Natural killer cell (primary cell): ENCODE measurements at regions not wholly inside any gene's neighbourhood (a gene's known extent, or its start where the extent isn't known, plus 50 kb on each side); places are given as distances from the start of the nearest gene placed in this dataset.

ENCODE experiments used
- ATAC-seq, 3 donors: fragments of 150-1000 bp in 2 of 3; fragments of 200-7000 bp in 1 of 3; cut with Tn5 transposase; 1 replicate in 1 of 3; 2 replicates in 2 of 3; pipeline ENCODE4 v1.10.0; 2021; ENCODE audit warnings: mild to moderate bottlenecking in 2 of 3, moderate library complexity in 2 of 3
- DNase-seq, 2 donors: peaks; one replicate each; pipeline versions ENCODE4 v3.0.0 to v3.0.0-alpha.2; 2013 to 2021; ENCODE audit warnings: mixed read lengths in 1 of 2
- H3K27ac ChIP-seq: one replicate; pipeline ENCODE4 v1.5.1; 2013; ENCODE audit warnings: mild to moderate bottlenecking, low read length
- H3K27me3 ChIP-seq: one replicate; pipeline ENCODE4 v1.6.1; 2013; ENCODE audit warnings: low read length; ENCODE audit not compliant: control insufficient read depth, insufficient read depth
- H3K36me3 ChIP-seq: one replicate; pipeline ENCODE4 v1.6.1; 2013; ENCODE audit warnings: low read length; ENCODE audit not compliant: control insufficient read depth, insufficient read depth
- H3K4me1 ChIP-seq: one replicate; pipeline ENCODE4 v1.6.1; 2013; ENCODE audit warnings: low read length; ENCODE audit not compliant: control insufficient read depth, insufficient read depth
- H3K4me3 ChIP-seq: one replicate; pipeline ENCODE4 v1.5.1; 2013; ENCODE audit warnings: low read length
- H3K9me3 ChIP-seq: one replicate; pipeline ENCODE4 v1.6.1; 2013; ENCODE audit warnings: low read length; ENCODE audit not compliant: control insufficient read depth, insufficient read depth
- H3K27ac Mint-ChIP-seq, 2 donors: one replicate each; pipeline ENCODE4 v1.8.0; 2022; ENCODE audit warnings: mild to moderate bottlenecking in 2 of 2, mixed read lengths in 2 of 2, moderate library complexity in 1 of 2
- H3K27me3 Mint-ChIP-seq, 2 donors: one replicate each; pipeline ENCODE4 v1.8.0; 2022; ENCODE audit warnings: low read depth in 2 of 2, mixed read lengths in 2 of 2
- H3K36me3 Mint-ChIP-seq: one replicate; pipeline ENCODE4 v1.8.0; 2022; ENCODE audit warnings: mixed read lengths
- H3K4me1 Mint-ChIP-seq, 2 donors: one replicate each; pipeline ENCODE4 v1.8.0; 2022; ENCODE audit warnings: mixed read lengths in 2 of 2
- H3K4me3 Mint-ChIP-seq: one replicate; pipeline ENCODE4 v1.8.0; 2022; ENCODE audit warnings: mild to moderate bottlenecking, moderate library complexity, mixed read lengths
- H3K9me3 Mint-ChIP-seq, 2 donors: one replicate each; pipeline ENCODE4 v1.8.0; 2022; ENCODE audit warnings: mixed read lengths in 2 of 2
- WGBS: methylation state at CpG from one replicate; pipeline ENCODE4 v1.1.7; 2013; ENCODE audit warnings: missing lambda C conversion rate; ENCODE audit not compliant: insufficient coverage; 5-methylcytosine and 5-hydroxymethylcytosine counted together
- intact Hi-C: fragments of 100-400 bp; cut with micrococcal nuclease; formaldehyde crosslinking; loops from one replicate; pipeline ENCODE4 v1.14.2; 2022
- TF ChIP-seq, protein P1 (sequence below): fragments of 200-600 bp; IDR thresholded peaks from one replicate; pipeline ENCODE4 v1.8.0; 2022; ENCODE audit warnings: antibody characterized with exemption

DNA sequence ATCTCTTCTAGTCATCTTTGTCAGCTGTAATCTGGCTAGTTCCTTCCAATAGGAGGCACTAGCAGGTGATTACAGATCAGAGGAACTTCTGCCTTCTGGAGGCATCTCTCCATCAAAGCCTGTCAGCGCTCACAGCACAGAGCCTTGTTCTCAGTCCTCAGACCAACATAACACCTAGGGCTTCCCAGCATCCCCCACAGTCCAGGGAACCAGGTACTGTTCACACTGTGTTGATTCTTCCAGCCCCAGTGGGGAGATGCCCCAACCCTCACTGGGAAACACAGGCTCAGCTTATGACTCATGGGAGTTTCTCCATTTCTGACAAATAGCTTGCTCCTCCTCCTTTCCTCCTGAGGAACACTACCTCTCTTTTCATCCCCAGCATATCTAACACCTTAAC, 601.7 kb downstream of the CBLN2 start:
- DNase-seq (no peak), ATAC-seq (no peak)
- Mint-ChIP-seq H3K27me3 (no peaks in the 10 kb centered on the region), H3K4me1 (no peaks in the 10 kb centered on the region), H3K9me3 (peaks cover 10 to 16% of the 10 kb centered on the region in 2 donors), H3K27ac (no peak overlapping the region), H3K4me3 (no peak overlapping the region), H3K36me3 (no peaks in the 10 kb centered on the region)
- 35% methylated on average over 1 of the region's 1 CpG for WGBS
- H3K4me3 ChIP-seq: no peak overlapping the region
- no peaks in the 10 kb centered on the region for H3K9me3 ChIP-seq
- no peaks in the 10 kb centered on the region for H3K36me3 ChIP-seq
- intact Hi-C loops: no loop called here
- H3K27me3 ChIP-seq: no peaks in the 10 kb centered on the region
- H3K27ac ChIP-seq: no peak overlapping the region
- TF ChIP-seq, protein P1, sequence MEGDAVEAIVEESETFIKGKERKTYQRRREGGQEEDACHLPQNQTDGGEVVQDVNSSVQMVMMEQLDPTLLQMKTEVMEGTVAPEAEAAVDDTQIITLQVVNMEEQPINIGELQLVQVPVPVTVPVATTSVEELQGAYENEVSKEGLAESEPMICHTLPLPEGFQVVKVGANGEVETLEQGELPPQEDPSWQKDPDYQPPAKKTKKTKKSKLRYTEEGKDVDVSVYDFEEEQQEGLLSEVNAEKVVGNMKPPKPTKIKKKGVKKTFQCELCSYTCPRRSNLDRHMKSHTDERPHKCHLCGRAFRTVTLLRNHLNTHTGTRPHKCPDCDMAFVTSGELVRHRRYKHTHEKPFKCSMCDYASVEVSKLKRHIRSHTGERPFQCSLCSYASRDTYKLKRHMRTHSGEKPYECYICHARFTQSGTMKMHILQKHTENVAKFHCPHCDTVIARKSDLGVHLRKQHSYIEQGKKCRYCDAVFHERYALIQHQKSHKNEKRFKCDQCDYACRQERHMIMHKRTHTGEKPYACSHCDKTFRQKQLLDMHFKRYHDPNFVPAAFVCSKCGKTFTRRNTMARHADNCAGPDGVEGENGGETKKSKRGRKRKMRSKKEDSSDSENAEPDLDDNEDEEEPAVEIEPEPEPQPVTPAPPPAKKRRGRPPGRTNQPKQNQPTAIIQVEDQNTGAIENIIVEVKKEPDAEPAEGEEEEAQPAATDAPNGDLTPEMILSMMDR: no peak
- no peaks in the 10 kb centered on the region for H3K4me1 ChIP-seq

DNA sequence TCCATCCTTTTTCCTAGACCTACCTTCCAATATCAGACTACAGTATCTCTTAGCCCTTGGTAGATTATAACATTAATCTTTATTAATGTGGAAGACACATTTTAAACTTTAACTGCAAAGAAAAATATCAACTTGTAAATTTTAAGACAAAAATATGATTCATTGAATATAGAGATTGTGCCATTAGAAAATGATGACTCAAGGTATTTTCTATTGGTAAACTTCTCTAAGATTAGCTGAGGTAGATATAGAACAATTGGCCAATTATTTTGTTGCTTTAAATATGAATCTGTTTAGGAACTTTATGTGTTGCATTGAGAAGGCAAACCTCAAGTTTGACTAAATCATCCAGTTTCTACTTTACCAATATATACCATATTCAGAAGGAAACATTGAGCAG, 604.7 kb downstream of the CBLN2 start:
- no peaks in the 10 kb centered on the region for H3K9me3 ChIP-seq
- H3K4me1 ChIP-seq: no peaks in the 10 kb centered on the region
- Mint-ChIP-seq H3K36me3 (no peaks in the 10 kb centered on the region), H3K4me1 (no peaks in the 10 kb centered on the region), H3K4me3 (no peak overlapping the region), H3K27me3 (no peaks in the 10 kb centered on the region), H3K27ac (no peak overlapping the region), H3K9me3 (peaks cover 6 to 9% of the 10 kb centered on the region in 2 donors)
- no peak overlapping the region for H3K4me3 ChIP-seq
- DNase-seq (no peak), ATAC-seq (no peak)
- H3K36me3 ChIP-seq: no peaks in the 10 kb centered on the region
- H3K27ac ChIP-seq: no peak overlapping the region
- TF ChIP-seq, protein P1: no peak
- H3K27me3 ChIP-seq: no peaks in the 10 kb centered on the region
- intact Hi-C loops: no loop called here

DNA sequence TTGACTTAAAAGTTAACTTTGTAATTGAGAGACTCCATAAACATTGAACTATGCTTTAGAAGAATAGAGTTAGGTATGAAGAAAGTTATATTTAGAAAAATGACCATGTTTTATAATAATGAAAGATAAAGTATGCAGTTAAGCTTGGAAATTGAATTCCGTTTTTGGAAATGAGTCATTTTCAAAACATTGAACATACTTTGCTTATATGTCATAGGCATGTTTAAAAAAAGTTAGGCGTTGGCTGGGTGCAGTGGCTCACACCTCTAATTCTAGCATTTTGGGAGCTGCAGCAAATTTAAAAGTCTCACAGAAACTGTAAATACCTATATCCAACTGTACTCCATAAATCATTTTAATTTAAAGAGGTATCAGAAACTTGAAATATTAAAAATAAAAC, 607.4 kb downstream of the CBLN2 start:
- H3K27me3 Mint-ChIP-seq: no peaks in the 10 kb centered on the region
- intact Hi-C loops: no loop called here
- Histone ChIP-seq H3K9me3 (no peaks in the 10 kb centered on the region), H3K4me3 (no peak overlapping the region), H3K4me1 (no peaks in the 10 kb centered on the region), H3K36me3 (no peaks in the 10 kb centered on the region), H3K27me3 (no peaks in the 10 kb centered on the region), H3K27ac (no peak overlapping the region)
- WGBS: 60% methylated on average over 1 of the region's 2 CpGs
- H3K4me3 Mint-ChIP-seq: no peak overlapping the region
- H3K27ac Mint-ChIP-seq: no peak overlapping the region
- ATAC-seq (no peak), DNase-seq (no peak)
- no peaks in the 10 kb centered on the region for H3K4me1 Mint-ChIP-seq
- H3K36me3 Mint-ChIP-seq: no peaks in the 10 kb centered on the region
- TF ChIP-seq, protein P1: no peak
- H3K9me3 Mint-ChIP-seq: peaks cover 5 to 8% of the 10 kb centered on the region in 2 donors

DNA sequence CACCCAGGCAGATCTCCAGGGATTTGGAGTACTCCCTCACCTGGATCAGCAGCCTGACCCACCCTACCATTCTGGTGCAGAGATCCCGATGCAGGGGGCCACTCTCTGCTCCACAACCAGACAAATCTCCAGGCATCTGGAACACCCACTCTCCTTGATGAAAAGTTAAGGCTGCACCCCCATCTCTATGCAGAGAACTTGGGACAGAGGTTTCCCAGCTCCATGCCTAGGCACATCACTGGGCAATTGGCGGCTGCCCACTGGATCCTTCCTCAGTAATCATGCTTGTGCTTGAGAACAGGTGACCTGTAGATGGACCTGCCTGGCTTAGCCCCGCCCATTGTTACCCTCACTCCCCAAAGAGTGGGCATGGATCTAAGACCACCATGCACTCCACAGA, 624.9 kb downstream of the CBLN2 start:
- H3K4me1 Mint-ChIP-seq: no peaks in the 10 kb centered on the region
- 88% methylated on average over 3 of the region's 3 CpGs for WGBS
- peaks cover 13% of the 10 kb centered on the region for H3K9me3 ChIP-seq
- intact Hi-C loops: no loop called here
- no peak overlapping the region for H3K27ac ChIP-seq
- H3K4me1 ChIP-seq: no peaks in the 10 kb centered on the region
- no peaks in the 10 kb centered on the region for H3K27me3 Mint-ChIP-seq
- H3K9me3 Mint-ChIP-seq: peaks cover 14 to 28% of the 10 kb centered on the region in 2 donors
- TF ChIP-seq, protein P1: no peak
- no peak overlapping the region for H3K4me3 Mint-ChIP-seq
- peaks cover 19% of the 10 kb centered on the region for H3K36me3 Mint-ChIP-seq
- no peak overlapping the region for H3K27ac Mint-ChIP-seq
- H3K4me3 ChIP-seq: no peak overlapping the region
- no peak for ATAC-seq
- DNase-seq: no peak
- no peaks in the 10 kb centered on the region for H3K27me3 ChIP-seq
- no peaks in the 10 kb centered on the region for H3K36me3 ChIP-seq
